Hepatocyte (in vitro differentiated cells): ENCODE measurements at regions not wholly inside any gene's neighbourhood (a gene's known extent, or its start where the extent isn't known, plus 50 kb on each side); places are given as distances from the start of the nearest gene placed in this dataset.

Experiments used
- DNase-seq: peaks from one replicate; pipeline ENCODE4 v3.0.0-alpha.2; 2016; ENCODE audit warnings: low spot score
- H2AFZ ChIP-seq: fragments of 200-600 bp; sonication (generic); 2 replicates; pipeline ENCODE4 v1.6.0; 2016; ENCODE audit warnings: antibody characterized with exemption, mild to moderate bottlenecking
- H3K27ac ChIP-seq: fragments of 200-600 bp; sonication (generic); 2 replicates; pipeline ENCODE4 v1.5.1; 2016; ENCODE audit warnings: mild to moderate bottlenecking
- H3K27me3 ChIP-seq: fragments of 200-600 bp; sonication (generic); 2 replicates; pipeline ENCODE4 v1.6.1; 2016
- H3K36me3 ChIP-seq: fragments of 200-600 bp; sonication (generic); replicated peaks from 2 replicates; pipeline ENCODE4 v1.5.1; 2016; ENCODE audit warnings: low read depth; ENCODE audit not compliant: insufficient read depth
- H3K4me1 ChIP-seq: fragments of 200-600 bp; sonication (generic); 2 replicates; pipeline ENCODE4 v1.5.1; 2016; ENCODE audit warnings: mild to moderate bottlenecking, moderate library complexity; ENCODE audit not compliant: insufficient read depth
- H3K4me2 ChIP-seq: fragments of 200-600 bp; sonication (generic); 2 replicates; pipeline ENCODE4 v1.6.0; 2016
- H3K4me3 ChIP-seq: fragments of 200-600 bp; sonication (generic); 2 replicates; pipeline ENCODE4 v1.5.1; 2016; ENCODE audit warnings: mild to moderate bottlenecking
- H3K79me2 ChIP-seq: fragments of 200-600 bp; sonication (generic); 2 replicates; pipeline ENCODE4 v1.6.0; 2017; ENCODE audit warnings: mild to moderate bottlenecking
- H3K9me2 ChIP-seq: fragments of 200-600 bp; sonication (generic); replicated peaks from 2 replicates; pipeline ENCODE4 v1.6.0; 2017; ENCODE audit warnings: mild to moderate bottlenecking; ENCODE audit not compliant: insufficient read depth
- H3K9me3 ChIP-seq: fragments of 200-600 bp; sonication (generic); 2 replicates; pipeline ENCODE4 v1.5.1; 2016; ENCODE audit warnings: low read depth, mild to moderate bottlenecking
- H4K20me1 ChIP-seq: fragments of 200-600 bp; sonication (generic); 2 replicates; pipeline ENCODE4 v1.6.0; 2016; ENCODE audit warnings: mild to moderate bottlenecking; ENCODE audit not compliant: insufficient read depth, poor library complexity, severe bottlenecking
- EZH2 ChIP-seq: fragments of 200-600 bp; sonication (generic); IDR thresholded peaks from 2 replicates; pipeline ENCODE4 v1.6.1; 2016; ENCODE audit warnings: antibody characterized with exemption, mild to moderate bottlenecking, borderline replicate concordance
- EZH2phosphoT487 ChIP-seq: fragments of 200-600 bp; sonication (generic); IDR thresholded peaks from one replicate; pipeline ENCODE4 v1.6.1; 2018; ENCODE audit warnings: antibody characterized with exemption, mild to moderate bottlenecking, low read depth, moderate library complexity; ENCODE audit not compliant: unreplicated experiment, severe bottlenecking
- WGBS: methylation state at CpG from one replicate; pipeline ENCODE4 v1.1.6; 2016; ENCODE audit warnings: low lambda C conversion rate; ENCODE audit errors: missing lambda C conversion rate; 5-methylcytosine and 5-hydroxymethylcytosine counted together
- TF ChIP-seq, protein P1 (sequence below): fragments of 200-600 bp; sonication (generic); IDR thresholded peaks from 2 replicates; pipeline ENCODE4 v1.5.1; 2016; ENCODE audit warnings: antibody characterized with exemption, mild to moderate bottlenecking; ENCODE audit not compliant: poor library complexity

DNA sequence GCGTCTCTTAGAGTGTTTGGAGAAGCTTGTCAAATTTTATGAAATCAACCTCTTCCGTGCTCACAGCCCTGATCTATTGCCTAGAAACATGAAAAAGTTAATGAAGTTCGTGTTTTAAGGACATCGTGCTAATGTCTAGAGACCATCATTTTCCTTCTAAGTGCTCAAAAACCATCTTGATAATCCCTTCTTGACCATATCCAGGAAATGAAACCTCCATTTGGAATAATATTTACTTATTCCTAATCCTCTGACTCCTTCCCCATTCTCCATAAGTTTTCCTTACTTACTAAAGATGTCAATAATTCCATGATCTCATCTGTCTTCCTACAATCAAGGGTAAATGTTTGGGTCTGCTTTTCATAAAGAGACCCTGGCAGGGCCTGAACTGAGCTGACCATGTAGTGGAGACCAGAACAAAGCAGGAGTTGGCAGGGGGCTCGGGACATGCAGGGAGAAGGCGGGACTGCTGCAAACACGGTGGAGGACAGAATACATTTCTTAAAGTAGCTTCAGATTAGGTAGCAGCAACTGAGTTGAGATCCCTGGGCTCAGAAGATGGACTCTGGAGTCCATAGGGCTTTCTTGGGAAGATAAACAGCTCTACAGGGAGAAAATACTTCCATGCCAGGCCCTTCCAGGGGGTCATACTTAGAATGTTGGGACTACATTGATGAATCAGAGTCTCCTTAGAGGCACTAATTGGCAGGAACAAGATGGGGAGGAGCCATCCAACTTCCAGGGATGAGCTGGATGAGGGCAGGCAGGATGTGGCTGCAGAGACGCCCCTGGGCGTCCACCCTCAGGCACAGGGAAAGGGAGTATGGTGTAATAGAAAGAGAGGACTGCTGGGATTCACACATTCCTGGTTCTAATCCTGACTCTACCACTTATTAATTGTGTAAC, 100.7 kb downstream of the RIN2 start:
- DNase-seq, result no peak
- H3K27ac ChIP-seq, result peak overlapping the region; percentile 74
- H3K4me1 ChIP-seq, result peaks cover 13% of the 10 kb centered on the region
- H3K9me2 ChIP-seq, result no peaks in the 10 kb centered on the region
- H4K20me1 ChIP-seq, result no peaks in the 10 kb centered on the region
- no peak overlapping the region for H3K4me2 ChIP-seq
- H2AFZ ChIP-seq, result no peak overlapping the region
- no peaks in the 10 kb centered on the region for H3K27me3 ChIP-seq
- peaks cover 2% of the 10 kb centered on the region for H3K79me2 ChIP-seq
- no peaks in the 10 kb centered on the region for H3K9me3 ChIP-seq
- H3K4me3 ChIP-seq, result no peak overlapping the region
- H3K36me3 ChIP-seq, result no peaks in the 10 kb centered on the region
- 65% methylated on average over 9 of the region's 9 CpGs for WGBS
- TF ChIP-seq EZH2phosphoT487, result no peak
- TF ChIP-seq, protein P1, sequence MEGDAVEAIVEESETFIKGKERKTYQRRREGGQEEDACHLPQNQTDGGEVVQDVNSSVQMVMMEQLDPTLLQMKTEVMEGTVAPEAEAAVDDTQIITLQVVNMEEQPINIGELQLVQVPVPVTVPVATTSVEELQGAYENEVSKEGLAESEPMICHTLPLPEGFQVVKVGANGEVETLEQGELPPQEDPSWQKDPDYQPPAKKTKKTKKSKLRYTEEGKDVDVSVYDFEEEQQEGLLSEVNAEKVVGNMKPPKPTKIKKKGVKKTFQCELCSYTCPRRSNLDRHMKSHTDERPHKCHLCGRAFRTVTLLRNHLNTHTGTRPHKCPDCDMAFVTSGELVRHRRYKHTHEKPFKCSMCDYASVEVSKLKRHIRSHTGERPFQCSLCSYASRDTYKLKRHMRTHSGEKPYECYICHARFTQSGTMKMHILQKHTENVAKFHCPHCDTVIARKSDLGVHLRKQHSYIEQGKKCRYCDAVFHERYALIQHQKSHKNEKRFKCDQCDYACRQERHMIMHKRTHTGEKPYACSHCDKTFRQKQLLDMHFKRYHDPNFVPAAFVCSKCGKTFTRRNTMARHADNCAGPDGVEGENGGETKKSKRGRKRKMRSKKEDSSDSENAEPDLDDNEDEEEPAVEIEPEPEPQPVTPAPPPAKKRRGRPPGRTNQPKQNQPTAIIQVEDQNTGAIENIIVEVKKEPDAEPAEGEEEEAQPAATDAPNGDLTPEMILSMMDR, result no peak
- TF ChIP-seq EZH2, result no peak

DNA sequence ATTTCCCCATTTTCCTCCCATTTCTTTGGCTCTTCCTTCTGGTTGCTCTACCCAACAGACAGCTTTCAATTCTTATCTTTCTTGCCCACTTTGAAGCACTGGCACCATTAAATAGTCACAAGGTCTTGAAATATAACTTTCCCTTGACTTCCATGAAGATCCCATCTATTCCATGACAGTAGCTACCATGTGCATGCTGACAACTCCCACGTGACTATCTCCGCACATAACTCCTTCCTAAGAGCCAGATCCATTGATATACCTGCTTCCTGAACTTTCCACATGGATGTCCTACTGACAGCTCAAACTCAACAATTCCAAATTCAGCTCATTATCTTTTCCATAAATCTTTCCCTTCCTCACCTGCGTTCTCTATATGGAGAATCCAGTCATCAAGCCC, 101.4 kb downstream of the RIN2 start:
- Histone ChIP-seq H3K4me3 (no peak overlapping the region), H3K79me2 (peaks cover 2% of the 10 kb centered on the region), H3K9me3 (no peaks in the 10 kb centered on the region), H3K27ac (peak overlapping the region; percentile 90), H3K9me2 (no peaks in the 10 kb centered on the region), H3K4me1 (peaks cover 13% of the 10 kb centered on the region), H3K4me2 (no peak overlapping the region), H3K27me3 (no peaks in the 10 kb centered on the region), H2AFZ (no peak overlapping the region), H3K36me3 (no peaks in the 10 kb centered on the region), H4K20me1 (no peaks in the 10 kb centered on the region)
- WGBS, result 92% methylated on average over 3 of the region's 3 CpGs
- TF ChIP-seq, protein P1, result no peak
- TF ChIP-seq EZH2phosphoT487 (no peak), EZH2 (no peak)
- no peak for DNase-seq

DNA sequence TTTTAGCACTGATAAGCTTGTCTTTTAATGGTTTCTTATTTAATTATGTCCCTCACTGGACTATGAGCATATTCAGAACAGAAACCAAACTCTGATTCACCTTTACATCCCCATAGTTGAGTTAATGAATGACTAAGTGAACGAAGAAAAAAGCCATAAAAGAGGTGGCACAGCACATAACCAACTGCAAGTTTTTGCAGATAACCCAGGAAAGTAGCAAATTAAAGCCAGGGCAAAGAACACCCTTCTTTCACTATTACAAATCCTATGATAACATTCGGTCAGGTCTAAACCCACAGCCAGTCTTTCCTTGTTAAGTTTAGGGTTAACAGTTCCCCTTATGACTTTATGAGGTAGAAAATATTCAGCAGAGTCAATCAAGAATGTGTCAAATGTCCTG, 102.7 kb downstream of the RIN2 start:
- H3K9me2 ChIP-seq, result no peaks in the 10 kb centered on the region
- H3K4me3 ChIP-seq, result no peak overlapping the region
- H3K36me3 ChIP-seq, result no peaks in the 10 kb centered on the region
- H2AFZ ChIP-seq, result no peak overlapping the region
- H3K4me1 ChIP-seq, result peaks cover 13% of the 10 kb centered on the region
- H3K9me3 ChIP-seq, result no peaks in the 10 kb centered on the region
- peak overlapping the region; percentile 56 for H3K4me2 ChIP-seq
- H3K79me2 ChIP-seq, result peaks cover 2% of the 10 kb centered on the region
- TF ChIP-seq, protein P1, result no peak
- no peak for TF ChIP-seq EZH2
- TF ChIP-seq EZH2phosphoT487, result no peak
- 60% methylated on average over 2 of the region's 2 CpGs for WGBS
- peak; percentile 38 for DNase-seq
- H4K20me1 ChIP-seq, result no peaks in the 10 kb centered on the region
- H3K27me3 ChIP-seq, result no peaks in the 10 kb centered on the region
- peak overlapping the region; percentile 90 for H3K27ac ChIP-seq
